ENCODE measurements at regions not wholly inside any gene's neighbourhood (a gene's known extent, or its start where the extent isn't known, plus 50 kb on each side); places are given as distances from the start of the nearest gene placed in this dataset.

DNA sequence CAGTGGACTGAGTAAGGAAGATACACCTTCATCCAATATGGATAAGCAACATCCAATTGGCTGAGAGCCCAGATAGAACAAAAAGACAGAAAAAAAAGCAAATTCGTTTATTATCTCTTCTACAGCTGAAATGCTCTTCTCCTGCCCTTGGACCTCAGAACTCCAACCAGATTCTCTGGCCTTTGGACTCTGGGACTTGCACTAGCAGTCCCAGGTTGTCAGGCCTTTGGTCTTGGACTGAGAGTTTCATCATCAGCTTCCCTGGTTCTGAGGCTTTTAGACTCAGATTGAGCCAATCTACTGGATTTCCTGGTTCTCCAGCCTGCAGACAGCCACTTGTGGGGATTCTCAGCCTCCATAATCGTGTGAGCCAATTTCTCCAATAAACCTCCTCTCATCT lies 926.8 kb downstream of the PLA2G4A start:
- TF ChIP-seq CTCF (IDR thresholded peaks at IDR 0.05 in 8 of 11, conservative IDR thresholded peaks at IDR 0.05 in 3 of 11) = no peak
- TF ChIP-seq POLR2A (IDR thresholded peaks at IDR 0.05) = no peak
- no peak for TF ChIP-seq POLR2AphosphoS5 (IDR thresholded peaks at IDR 0.05)
